Ramos (cell line): ENCODE measurements at regions not wholly inside any gene's neighbourhood (a gene's known extent, or its start where the extent isn't known, plus 50 kb on each side); places are given as distances from the start of the nearest gene placed in this dataset.

Experiments used
- in situ Hi-C: fragments of 300-500 bp; cut with MboI; formaldehyde crosslinking; loops from one replicate; pipeline ENCODE4 v1.14.3; 2022; ENCODE audit warnings: low sequenced_read_pairs; ENCODE audit not compliant: unreplicated experiment

- in situ Hi-C loops, result no loop called here
Measured at GRCh38 chr14:56417173-56417572, 162.4 kb upstream of the TMEM260 start.

- in situ Hi-C loops, result no loop called here
Measured at GRCh38 chr14:56419750-56420149, 159.8 kb upstream of the TMEM260 start.

- in situ Hi-C loops, result no loop called here
Measured at GRCh38 chr14:56422221-56422620, 157.4 kb upstream of the TMEM260 start.

- in situ Hi-C loops, result no loop called here
Measured at GRCh38 chr14:56422703-56423213, 156.8 kb upstream of the TMEM260 start.

DNA sequence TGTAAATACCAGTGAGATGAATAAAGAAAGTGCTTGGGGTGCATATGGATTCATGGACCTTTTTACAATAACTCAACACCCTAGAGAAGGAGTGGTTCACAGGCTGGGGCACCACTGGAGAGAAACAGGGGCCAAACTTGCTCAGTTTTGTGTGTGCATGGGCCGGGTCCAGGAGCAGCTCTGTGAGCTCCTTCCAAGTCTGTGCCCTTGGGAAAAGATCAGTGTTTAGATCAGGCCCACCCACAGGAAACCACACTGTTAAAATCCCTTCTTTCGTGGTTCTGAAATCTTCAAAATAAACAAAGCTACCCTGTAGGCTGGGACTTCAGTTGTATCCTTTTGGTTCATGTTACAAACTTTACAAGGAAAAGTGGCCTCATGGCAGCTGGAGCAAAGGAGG lies 156.1 kb upstream of the TMEM260 start:
- in situ Hi-C loops, result no loop called here

- in situ Hi-C loops, result no loop called here
Measured at GRCh38 chr14:56431013-56431412, 148.6 kb upstream of the TMEM260 start.

- in situ Hi-C loops, result loop anchor here (25.0 kb wide), 2 partner anchors 587 to 712 kb away; no protein-coding TSS in a partner anchor
Measured at GRCh38 chr14:56449670-56450213, 129.9 kb upstream of the TMEM260 start.

GRCh38 chr14:56452940-56453339 lies 126.7 kb upstream of the TMEM260 start:
- in situ Hi-C loops, result loop anchor here (25.0 kb wide), 2 partner anchors 591 to 716 kb away; no protein-coding TSS in a partner anchor

- in situ Hi-C loops, result loop anchor here (25.0 kb wide), 2 partner anchors 592 to 717 kb away; no protein-coding TSS in a partner anchor
Measured at GRCh38 chr14:56454680-56455079, 124.9 kb upstream of the TMEM260 start.

- in situ Hi-C loops, result loop anchor here (25.0 kb wide), 2 partner anchors 598 to 723 kb away; no protein-coding TSS in a partner anchor
Measured at GRCh38 chr14:56460469-56460868, 119.1 kb upstream of the TMEM260 start.

GRCh38 chr14:56461276-56462275 lies 118.0 kb upstream of the TMEM260 start:
- in situ Hi-C loops, result loop anchor here (25.0 kb wide), 2 partner anchors 599 to 724 kb away; no protein-coding TSS in a partner anchor

GRCh38 chr14:56463271-56463890 lies 116.2 kb upstream of the TMEM260 start:
- in situ Hi-C loops, result loop anchor here (25.0 kb wide), 2 partner anchors 601 to 726 kb away; no protein-coding TSS in a partner anchor

DNA sequence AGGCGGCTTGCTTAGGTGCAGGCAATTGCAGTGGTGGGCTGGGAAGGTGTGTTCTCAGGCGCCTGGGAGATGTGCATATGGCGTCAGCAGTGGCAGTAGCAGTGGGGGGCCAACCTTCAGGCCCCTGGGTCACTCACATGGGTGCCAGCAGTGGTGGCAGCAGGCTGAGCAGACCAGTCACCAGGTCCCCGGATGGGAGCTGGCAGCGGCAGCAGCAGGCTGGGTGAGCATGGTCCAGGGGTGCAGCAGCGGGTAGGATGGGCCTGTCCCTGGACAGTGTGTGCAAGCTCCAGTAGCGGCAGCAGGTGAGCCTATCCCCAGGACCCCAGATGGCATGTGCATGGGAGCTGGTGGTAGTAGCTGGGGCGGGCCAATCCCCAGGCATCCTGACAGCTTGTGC lies 108.5 kb upstream of the TMEM260 start:
- in situ Hi-C loops, result loop anchor here (25.0 kb wide), 2 partner anchors 609 to 734 kb away; no protein-coding TSS in a partner anchor

DNA sequence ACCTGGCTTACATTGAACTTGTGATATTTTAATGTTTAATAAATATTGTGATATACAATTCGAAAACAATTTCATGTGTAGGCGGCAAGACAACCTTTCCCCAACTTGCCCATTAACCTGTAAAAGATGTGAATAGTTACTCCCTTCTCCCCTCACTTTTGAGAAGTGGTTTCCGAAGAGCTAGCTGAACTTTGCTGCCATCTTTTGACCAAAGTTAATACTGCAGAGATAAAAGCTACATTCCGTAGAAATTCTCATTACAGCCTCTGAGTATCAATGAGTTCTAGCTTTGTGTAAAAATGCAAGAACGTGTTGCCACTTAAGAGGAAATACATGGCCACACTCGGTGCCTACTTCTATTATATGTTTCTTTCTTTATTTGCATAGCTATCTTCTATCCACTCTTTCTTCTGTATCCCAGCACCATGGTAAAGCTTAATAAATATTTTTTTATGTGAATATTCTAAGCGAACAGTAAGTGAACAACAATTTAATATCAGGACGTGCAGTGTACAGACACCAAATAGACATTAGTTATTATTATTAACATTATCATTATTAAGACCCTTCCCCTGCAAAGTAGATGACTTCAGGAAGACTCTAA lies 105.1 kb upstream of the TMEM260 start:
- in situ Hi-C loops, result loop anchor here (25.0 kb wide), 4 partner anchors 612 to 1037 kb away; partner anchors contain the start of gene TBPL2

DNA sequence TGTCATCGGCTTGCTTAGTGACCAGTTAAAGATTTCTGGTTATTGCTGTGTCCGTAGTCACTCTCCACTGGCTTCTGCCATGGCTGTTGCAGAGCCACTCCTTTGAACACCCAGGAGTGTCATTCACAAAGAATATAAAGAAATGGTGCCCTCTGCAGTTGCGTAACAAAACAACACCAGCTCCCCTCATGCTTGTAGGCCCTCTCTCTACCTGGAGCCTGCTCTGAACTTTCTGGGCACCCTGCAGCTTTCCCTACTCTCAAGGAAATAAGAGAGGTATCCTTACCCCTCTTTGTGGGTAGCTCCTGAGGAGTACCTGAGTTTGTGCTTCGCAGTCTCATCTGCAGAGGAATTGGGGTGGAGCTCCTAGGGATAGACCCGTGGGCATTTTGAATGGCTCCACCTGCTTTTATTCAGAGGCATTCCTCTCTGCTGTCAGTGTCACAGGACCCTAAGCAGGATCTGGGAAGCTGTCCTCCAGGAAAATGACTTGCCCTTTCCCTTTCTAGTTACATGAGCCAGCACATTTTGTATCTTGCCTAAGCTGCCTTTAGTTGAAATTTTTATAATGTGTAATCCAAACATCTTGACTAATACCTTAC lies 97.2 kb upstream of the TMEM260 start:
- in situ Hi-C loops, result loop anchor here (25.0 kb wide), 2 partner anchors 705 to 1045 kb away; partner anchors contain the start of gene TBPL2

DNA sequence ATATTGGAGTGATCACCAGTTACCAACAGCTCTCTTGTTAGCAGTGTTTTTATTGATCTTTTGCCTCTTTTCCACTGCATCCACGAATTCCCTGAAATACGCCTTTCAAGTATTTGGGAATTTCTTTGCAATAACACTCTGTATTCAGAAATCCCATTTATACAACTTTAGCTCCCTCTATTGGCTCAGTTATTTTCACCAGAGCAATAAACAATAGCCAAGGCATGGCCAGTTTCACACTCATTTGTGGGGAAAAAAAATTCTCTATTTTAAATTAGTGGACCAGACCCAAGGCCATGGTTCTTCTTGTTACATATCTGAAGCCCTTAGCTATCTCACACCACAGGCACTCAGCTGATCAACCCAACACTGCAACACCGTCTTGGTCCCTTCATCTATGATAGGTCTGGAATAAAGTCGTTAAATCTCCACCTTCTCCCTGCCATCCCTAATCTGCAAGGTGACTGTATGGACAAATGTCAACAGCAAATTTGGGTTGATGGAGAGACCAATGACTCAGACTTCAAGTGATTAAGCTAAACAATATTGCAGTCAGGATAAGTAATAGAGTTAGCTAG lies 92.4 kb upstream of the TMEM260 start:
- in situ Hi-C loops, result loop anchor here (25.0 kb wide), 2 partner anchors 700 to 1050 kb away; partner anchors contain the start of gene TBPL2

DNA sequence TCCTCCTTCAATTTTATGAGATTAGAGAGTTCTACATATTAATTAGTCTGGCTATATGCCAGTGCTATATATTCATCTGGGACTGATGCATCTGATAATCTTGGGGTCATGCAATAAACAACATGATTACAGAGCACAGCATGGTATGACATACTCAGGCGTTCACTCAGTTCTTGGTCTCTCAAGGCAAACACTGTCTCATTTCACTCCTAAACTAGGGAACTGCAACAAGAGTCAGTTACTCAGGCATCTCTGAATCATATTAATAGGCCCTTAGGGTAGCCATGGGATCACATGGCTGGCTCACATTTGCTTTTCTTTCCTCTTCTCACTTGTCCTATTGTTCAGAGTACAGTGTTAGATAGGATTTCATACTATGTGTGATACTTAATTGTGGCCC lies 91.8 kb upstream of the TMEM260 start:
- in situ Hi-C loops, result loop anchor here (25.0 kb wide), 2 partner anchors 700 to 1050 kb away; partner anchors contain the start of gene TBPL2

- in situ Hi-C loops, result loop anchor here (25.0 kb wide), 2 partner anchors 699 to 1051 kb away; partner anchors contain the start of gene TBPL2
Measured at GRCh38 chr14:56488306-56488705, 91.3 kb upstream of the TMEM260 start.

DNA sequence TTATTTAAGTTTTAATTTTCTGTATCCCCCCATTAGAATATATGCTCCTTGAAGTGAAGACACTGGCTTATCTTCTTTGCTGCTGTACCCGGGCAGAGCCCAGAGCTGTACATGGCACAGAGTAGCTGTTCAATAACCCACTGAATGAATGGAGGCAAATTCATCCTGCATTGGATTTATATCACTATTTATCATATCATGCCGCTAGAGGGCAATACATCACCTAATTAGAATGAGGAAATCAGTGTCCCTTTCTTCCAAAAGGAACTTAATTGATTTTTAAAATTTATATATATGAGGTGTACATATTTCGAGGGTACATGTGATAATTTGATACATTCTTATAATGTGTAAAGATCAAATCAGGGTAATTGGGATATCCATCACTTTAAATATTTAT lies 89.2 kb upstream of the TMEM260 start:
- in situ Hi-C loops, result loop anchor here (10.0 to 25.0 kb wide), 3 partner anchors 697 to 1053 kb away; partner anchors contain the start of gene TBPL2
